Liver (tissue), 8 donors: ENCODE measurements at regions not wholly inside any gene's neighbourhood (a gene's known extent, or its start where the extent isn't known, plus 50 kb on each side); places are given as distances from the start of the nearest gene placed in this dataset.
A peak's percentile ranks its signal among the peaks of the same experiment; 100 is the strongest.
"Not testable (repeated sequence)": the region's sequence is repeated elsewhere in the genome, so short reads cannot be mapped to it uniquely, and the experiment has no call there.

Experiments
- DNase-seq: peaks from one replicate; pipeline ENCODE4 v3.0.0-alpha.2; 2017; ENCODE audit warnings: low spot score
- H3K27ac ChIP-seq, 2 donors: one replicate each; pipeline ENCODE4 v1.7.0; 2013; ENCODE audit warnings: inconsistent platforms in 2 of 2, low read length in 2 of 2, control low read depth in 1 of 2, low read depth in 1 of 2, mild to moderate bottlenecking in 1 of 2
- H3K27me3 ChIP-seq, 4 donors: one replicate each; pipeline versions ENCODE4 v1.6.1 to v1.7.0; 2013; ENCODE audit warnings: low read length in 3 of 4, inconsistent platforms in 1 of 4, mild to moderate bottlenecking in 1 of 4, moderate library complexity in 1 of 4; ENCODE audit not compliant: control insufficient read depth in 4 of 4, insufficient read depth in 4 of 4
- H3K36me3 ChIP-seq, 4 donors: one replicate each; pipeline versions ENCODE4 v1.6.1 to v1.7.0; 2013; ENCODE audit warnings: low read length in 3 of 4, mild to moderate bottlenecking in 3 of 4, low read depth in 1 of 4, moderate library complexity in 1 of 4; ENCODE audit not compliant: control insufficient read depth in 4 of 4, insufficient read depth in 3 of 4
- H3K4me1 ChIP-seq, 4 donors: one replicate each; pipeline versions ENCODE4 v1.6.1 to v1.7.0; 2013; ENCODE audit warnings: low read length in 3 of 4, mild to moderate bottlenecking in 3 of 4, moderate library complexity in 1 of 4; ENCODE audit not compliant: control insufficient read depth in 4 of 4, insufficient read depth in 4 of 4
- H3K4me3 ChIP-seq, 3 donors: one replicate each; pipeline versions ENCODE4 v1.6.1 to v1.7.0; 2013; ENCODE audit warnings: low read length in 3 of 3, control low read depth in 1 of 3, low read depth in 1 of 3, mild to moderate bottlenecking in 1 of 3
- H3K9ac ChIP-seq, 2 donors: one replicate each; pipeline ENCODE4 v1.7.0; 2013; ENCODE audit warnings: low read length in 2 of 2, mild to moderate bottlenecking in 2 of 2, moderate library complexity in 2 of 2, control low read depth in 1 of 2, low read depth in 1 of 2
- H3K9me3 ChIP-seq, 4 donors: one replicate each; pipeline versions ENCODE4 v1.6.1 to v1.7.0; 2013; ENCODE audit warnings: low read length in 3 of 4; ENCODE audit not compliant: control insufficient read depth in 4 of 4
- ATF3 ChIP-seq: IDR thresholded peaks from 2 replicates; pipeline ENCODE4 v1.6.1; 2016; ENCODE audit warnings: antibody characterized with exemption
- CTCF ChIP-seq: fragments of 150-350 bp; IDR thresholded peaks from 2 replicates; pipeline ENCODE4 v1.5.1; 2017; ENCODE audit warnings: improper control_type of control experiment, low read depth, low read length; ENCODE audit not compliant: missing input control
- EGR1 ChIP-seq, 2 donors: IDR thresholded peaks; 2 replicates each; pipeline ENCODE4 v1.6.1; 2016 to 2018; ENCODE audit warnings: antibody characterized with exemption in 2 of 2, low read depth in 2 of 2
- FOXA1 ChIP-seq: IDR thresholded peaks from 2 replicates; pipeline ENCODE4 v1.6.1; 2016; ENCODE audit warnings: antibody characterized with exemption
- FOXA2 ChIP-seq: IDR thresholded peaks from 2 replicates; pipeline ENCODE4 v1.6.1; 2016; ENCODE audit warnings: antibody characterized with exemption
- GABPA ChIP-seq, 2 donors: IDR thresholded peaks in 1 of 2; conservative IDR thresholded peaks in 1 of 2; 2 replicates each; pipeline ENCODE4 v1.6.1; 2016; ENCODE audit warnings: antibody characterized with exemption in 2 of 2, mild to moderate bottlenecking in 1 of 2, moderate library complexity in 1 of 2
- HNF4A ChIP-seq, 2 donors: conservative IDR thresholded peaks; 2 replicates each; pipeline ENCODE4 v1.6.1; 2016; ENCODE audit warnings: antibody characterized with exemption in 2 of 2, mild to moderate bottlenecking in 2 of 2
- HNF4G ChIP-seq: IDR thresholded peaks from 2 replicates; pipeline ENCODE4 v1.6.1; 2016; ENCODE audit warnings: antibody characterized with exemption
- JUND ChIP-seq, 2 donors: IDR thresholded peaks; 2 replicates each; pipeline ENCODE4 v1.6.1; 2016; ENCODE audit warnings: antibody characterized with exemption in 2 of 2
- MAX ChIP-seq: IDR thresholded peaks from 2 replicates; pipeline ENCODE4 v1.6.1; 2016; ENCODE audit warnings: antibody characterized with exemption
- NR2F2 ChIP-seq: IDR thresholded peaks from 2 replicates; pipeline ENCODE4 v1.6.1; 2016; ENCODE audit warnings: antibody characterized with exemption
- RAD21 ChIP-seq, 2 donors: IDR thresholded peaks; 2 replicates each; pipeline ENCODE4 v1.6.1; 2016; ENCODE audit warnings: antibody characterized with exemption in 2 of 2, mild to moderate bottlenecking in 2 of 2
- REST ChIP-seq: IDR thresholded peaks from 2 replicates; pipeline ENCODE4 v1.6.1; 2016; ENCODE audit warnings: antibody characterized with exemption, mild to moderate bottlenecking
- RXRA ChIP-seq, 2 donors: IDR thresholded peaks; 2 replicates each; pipeline ENCODE4 v1.6.1; 2017 to 2018; ENCODE audit warnings: antibody characterized with exemption in 2 of 2, mild to moderate bottlenecking in 1 of 2
- SP1 ChIP-seq: IDR thresholded peaks from 2 replicates; pipeline ENCODE4 v1.6.1; 2018; ENCODE audit warnings: antibody characterized with exemption, mild to moderate bottlenecking
- TAF1 ChIP-seq: conservative IDR thresholded peaks from 2 replicates; pipeline ENCODE4 v1.6.1; 2016; ENCODE audit warnings: antibody characterized with exemption, mild to moderate bottlenecking
- YY1 ChIP-seq: IDR thresholded peaks from 2 replicates; pipeline ENCODE4 v1.6.1; 2016; ENCODE audit warnings: antibody characterized with exemption, mild to moderate bottlenecking
- ZBTB33 ChIP-seq: IDR thresholded peaks from 2 replicates; pipeline ENCODE4 v1.6.1; 2016; ENCODE audit warnings: antibody characterized with exemption
- WGBS: extraction: QIAGEN DNeasy Blood & Tissue Kit; methylation state at CpG from one replicate; pipeline ENCODE4 v1.1.7; 2013; 5-methylcytosine and 5-hydroxymethylcytosine counted together
- donor health status: healthy.
- donor health status: healthy.
- donor health status: healthy.
- donor health status: healthy.
- donor health status: healthy.

GRCh38 chr11:29153078-29153477 is 863.8 kb downstream of the KCNA4 start:
- Histone ChIP-seq H3K27ac (no peak overlapping the region), H3K36me3 (no peaks in the 10 kb centered on the region), H3K4me1 (no peaks in the 10 kb centered on the region), H3K4me3 (no peak overlapping the region), H3K9ac (no peak overlapping the region), H3K9me3 (no peaks in the 10 kb centered on the region), H3K27me3 (no peaks in the 10 kb centered on the region)
- WGBS = 88% methylated on average over 1 of the region's 1 CpG
- DNase-seq = no peak
- no peak for TF ChIP-seq EGR1 (IDR thresholded peaks at IDR 0.05; ENCODE audit: low read depth in 2 of 2)
- no peak for TF ChIP-seq ZBTB33
- no peak for TF ChIP-seq HNF4G
- no peak for TF ChIP-seq REST
- TF ChIP-seq FOXA2 = no peak
- no peak for TF ChIP-seq SP1
- TF ChIP-seq RXRA (IDR thresholded peaks at IDR 0.05) = no peak
- no peak for TF ChIP-seq YY1
- TF ChIP-seq ATF3 = no peak
- no peak for TF ChIP-seq CTCF
- no peak for TF ChIP-seq JUND (IDR thresholded peaks at IDR 0.05)
- TF ChIP-seq MAX = no peak
- no peak for TF ChIP-seq NR2F2
- no peak for TF ChIP-seq TAF1
- TF ChIP-seq FOXA1 = no peak
- TF ChIP-seq RAD21 (IDR thresholded peaks at IDR 0.05) = no peak
- TF ChIP-seq GABPA (IDR thresholded peaks at IDR 0.05 in 1 of 2, conservative IDR thresholded peaks at IDR 0.05 in 1 of 2) = no peak

- not testable (repeated sequence) for H3K4me3 ChIP-seq, H3K9me3 ChIP-seq, H3K4me1 ChIP-seq, H3K27me3 ChIP-seq, H3K36me3 ChIP-seq, DNase-seq, H3K27ac ChIP-seq, H3K9ac ChIP-seq
- 20% methylated on average over 1 of the region's 1 CpG for WGBS
- TF ChIP-seq HNF4A (conservative IDR thresholded peaks at IDR 0.05) = peak; percentile 8 to 30
Observed at GRCh38 chr11:29142573-29142972, 874.3 kb downstream of the KCNA4 start.
